ENCODE measurements at regions not wholly inside any gene's neighbourhood (a gene's known extent, or its start where the extent isn't known, plus 50 kb on each side); places are given as distances from the start of the nearest gene placed in this dataset.

- TF ChIP-seq E2F5 (CRISPR knock-in tag; IDR thresholded peaks at IDR 0.05) (no peak), SMAD4 (CRISPR knock-in tag; IDR thresholded peaks at IDR 0.05) (no peak), CTCF (IDR thresholded peaks at IDR 0.05) (no peak), TEAD4 (CRISPR knock-in tag; IDR thresholded peaks at IDR 0.05) (no peak), USF2 (CRISPR knock-in tag; IDR thresholded peaks at IDR 0.05) (no peak), TEAD1 (CRISPR knock-in tag; IDR thresholded peaks at IDR 0.05) (no peak), ZBTB21 (CRISPR knock-in tag; IDR thresholded peaks at IDR 0.05; ENCODE audit: borderline replicate concordance) (no peak), CBFB (CRISPR knock-in tag; IDR thresholded peaks at IDR 0.05; ENCODE audit: low read depth) (no peak), PRDM15 (CRISPR knock-in tag; IDR thresholded peaks at IDR 0.05) (no peak), MAX (CRISPR knock-in tag; IDR thresholded peaks at IDR 0.05) (no peak), HMGXB4 (CRISPR knock-in tag; IDR thresholded peaks at IDR 0.05) (no peak), JUN (CRISPR knock-in tag; IDR thresholded peaks at IDR 0.05) (no peak), NFYB (CRISPR knock-in tag; conservative IDR thresholded peaks at IDR 0.05; ENCODE audit: low read depth) (no peak), NR1H2 (CRISPR knock-in tag; IDR thresholded peaks at IDR 0.05) (no peak)
These were observed 173.6 kb downstream of the PHETA1 start for GRCh38 chr12:111195316-111195715.
